Coronary artery (tissue), 2 donors: ENCODE measurements at regions not wholly inside any gene's neighbourhood (a gene's known extent, or its start where the extent isn't known, plus 50 kb on each side); places are given as distances from the start of the nearest gene placed in this dataset.

Source experiments
- DNase-seq: peaks from one replicate; pipeline ENCODE4 v3.0.0-alpha.2; 2017; ENCODE audit warnings: low spot score
- H3K27ac ChIP-seq, 2 donors: fragments of 200-600 bp; sonication (generic); one replicate each; pipeline ENCODE4 v1.5.1; 2016 to 2019
- H3K4me3 ChIP-seq: fragments of 200-600 bp; sonication (generic); 2 replicates; pipeline ENCODE4 v1.5.1; 2016; ENCODE audit warnings: mild to moderate bottlenecking, moderate library complexity
- TF ChIP-seq, protein P1 (sequence below): fragments of 200-600 bp; sonication (generic); IDR thresholded peaks from one replicate; pipeline ENCODE4 v1.5.1; 2019; ENCODE audit warnings: antibody characterized with exemption

DNA sequence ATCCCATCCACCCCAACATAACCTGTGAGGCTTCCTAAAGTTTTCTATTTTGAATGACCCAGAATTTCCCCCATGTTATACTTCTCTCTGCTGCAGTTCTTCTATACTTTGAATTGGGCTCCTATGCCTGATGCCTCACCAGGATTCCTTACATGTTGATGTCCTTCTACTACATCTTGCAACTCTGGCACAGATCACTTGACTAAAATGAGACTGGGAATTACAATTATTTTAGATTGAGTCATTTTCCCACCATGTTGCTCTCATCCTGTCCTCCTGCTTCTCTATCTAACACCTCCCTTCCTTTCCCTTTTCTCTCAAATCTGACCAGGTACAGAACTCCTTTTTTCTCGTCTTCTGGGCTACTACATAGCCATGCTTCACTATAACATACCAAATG is 314.0 kb upstream of the KCNJ16 start:
- no peak for DNase-seq
- no peak overlapping the region for H3K27ac ChIP-seq
- TF ChIP-seq, protein P1, sequence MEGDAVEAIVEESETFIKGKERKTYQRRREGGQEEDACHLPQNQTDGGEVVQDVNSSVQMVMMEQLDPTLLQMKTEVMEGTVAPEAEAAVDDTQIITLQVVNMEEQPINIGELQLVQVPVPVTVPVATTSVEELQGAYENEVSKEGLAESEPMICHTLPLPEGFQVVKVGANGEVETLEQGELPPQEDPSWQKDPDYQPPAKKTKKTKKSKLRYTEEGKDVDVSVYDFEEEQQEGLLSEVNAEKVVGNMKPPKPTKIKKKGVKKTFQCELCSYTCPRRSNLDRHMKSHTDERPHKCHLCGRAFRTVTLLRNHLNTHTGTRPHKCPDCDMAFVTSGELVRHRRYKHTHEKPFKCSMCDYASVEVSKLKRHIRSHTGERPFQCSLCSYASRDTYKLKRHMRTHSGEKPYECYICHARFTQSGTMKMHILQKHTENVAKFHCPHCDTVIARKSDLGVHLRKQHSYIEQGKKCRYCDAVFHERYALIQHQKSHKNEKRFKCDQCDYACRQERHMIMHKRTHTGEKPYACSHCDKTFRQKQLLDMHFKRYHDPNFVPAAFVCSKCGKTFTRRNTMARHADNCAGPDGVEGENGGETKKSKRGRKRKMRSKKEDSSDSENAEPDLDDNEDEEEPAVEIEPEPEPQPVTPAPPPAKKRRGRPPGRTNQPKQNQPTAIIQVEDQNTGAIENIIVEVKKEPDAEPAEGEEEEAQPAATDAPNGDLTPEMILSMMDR: no peak
- no peak overlapping the region for H3K4me3 ChIP-seq

DNA sequence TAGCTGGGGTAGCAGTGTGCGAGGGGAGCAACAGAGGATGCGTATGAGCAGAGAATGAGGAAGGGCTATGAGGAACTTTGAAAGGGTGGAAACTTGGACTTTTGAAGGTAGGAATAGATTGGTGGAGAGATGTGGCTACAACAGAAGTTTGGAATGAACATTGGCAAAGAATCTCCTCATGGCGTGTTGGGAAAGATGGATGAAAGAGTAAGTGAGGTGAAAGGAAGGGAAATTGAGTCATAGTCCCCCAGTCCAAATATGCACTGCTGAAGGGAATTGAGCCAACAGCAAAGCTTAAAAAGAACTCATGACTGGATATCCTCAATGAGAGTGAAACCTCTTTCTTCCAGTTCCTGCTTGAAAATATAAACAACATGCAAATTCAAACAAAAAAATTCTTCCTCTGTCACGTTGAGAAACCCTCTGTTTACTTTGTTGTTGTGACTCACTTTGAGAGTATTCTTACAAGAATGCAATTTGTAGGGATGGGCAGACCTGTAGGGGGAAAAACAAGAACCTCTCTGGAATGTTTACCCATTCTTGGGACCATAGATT is 313.2 kb upstream of the KCNJ16 start:
- Histone ChIP-seq H3K4me3 (no peak overlapping the region), H3K27ac (no peak overlapping the region)
- no peak for DNase-seq
- TF ChIP-seq, protein P1: no peak

DNA sequence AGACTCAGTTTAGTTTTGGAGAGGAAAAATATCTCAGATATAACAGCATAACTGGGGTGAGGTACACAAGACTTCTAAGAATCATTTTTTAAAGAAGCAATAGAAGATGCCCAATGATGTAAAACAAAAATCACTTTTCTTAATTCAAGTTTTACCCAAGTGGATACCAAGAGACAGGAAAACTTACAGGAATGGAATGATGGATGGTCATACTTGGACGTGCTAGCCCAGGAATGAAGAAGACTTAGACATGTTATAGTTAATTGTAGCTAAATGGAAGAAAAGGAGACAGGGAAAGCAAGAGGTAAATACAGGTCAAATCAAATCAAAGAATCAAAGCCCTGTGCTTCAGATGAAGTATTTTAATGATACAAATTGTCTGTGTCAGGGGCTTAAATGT is 312.7 kb upstream of the KCNJ16 start:
- DNase-seq: no peak
- TF ChIP-seq, protein P1: no peak
- Histone ChIP-seq H3K4me3 (no peak overlapping the region), H3K27ac (no peak overlapping the region)

DNA sequence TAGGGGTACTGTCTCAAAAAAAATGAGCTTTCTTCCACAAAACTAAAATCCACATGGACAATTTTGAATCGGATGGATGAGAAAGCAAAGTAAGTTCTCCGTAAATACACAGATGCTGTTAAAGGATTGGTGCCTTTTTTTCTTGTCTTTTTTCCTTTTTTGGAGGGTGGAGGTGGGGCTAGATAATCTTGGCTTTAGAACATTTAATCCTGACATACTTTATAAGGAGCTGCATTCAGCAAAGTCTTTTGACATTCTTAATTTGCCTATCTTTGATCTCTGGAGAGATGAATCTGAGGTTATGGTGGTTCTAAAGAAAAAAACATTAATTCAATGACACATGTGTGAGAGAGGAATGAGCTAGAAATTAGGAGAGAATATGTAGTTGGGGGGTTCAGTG is 312.3 kb upstream of the KCNJ16 start:
- DNase-seq: no peak
- TF ChIP-seq, protein P1: no peak
- Histone ChIP-seq H3K4me3 (no peak overlapping the region), H3K27ac (no peak overlapping the region)

DNA sequence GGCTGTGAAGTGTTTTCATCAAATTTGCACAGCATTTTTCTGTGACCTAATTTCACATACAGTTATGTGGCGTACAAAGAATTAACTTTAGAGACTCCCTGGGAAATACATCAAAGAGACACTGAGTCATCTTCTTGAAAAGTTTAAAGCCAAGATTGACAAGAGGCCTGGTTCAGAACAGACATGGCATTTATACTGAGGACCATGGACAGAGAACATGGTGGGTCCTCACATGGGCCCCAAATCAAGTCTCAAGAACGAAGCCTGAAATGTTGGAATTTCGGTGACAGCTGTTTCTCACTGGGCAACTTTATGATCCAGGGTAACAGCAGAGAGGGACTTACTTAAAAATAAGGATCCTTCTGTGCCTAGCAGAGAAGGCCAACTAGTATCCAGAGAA is 311.5 kb upstream of the KCNJ16 start:
- H3K27ac ChIP-seq: no peak overlapping the region
- TF ChIP-seq, protein P1: no peak
- DNase-seq: no peak
- no peak overlapping the region for H3K4me3 ChIP-seq

DNA sequence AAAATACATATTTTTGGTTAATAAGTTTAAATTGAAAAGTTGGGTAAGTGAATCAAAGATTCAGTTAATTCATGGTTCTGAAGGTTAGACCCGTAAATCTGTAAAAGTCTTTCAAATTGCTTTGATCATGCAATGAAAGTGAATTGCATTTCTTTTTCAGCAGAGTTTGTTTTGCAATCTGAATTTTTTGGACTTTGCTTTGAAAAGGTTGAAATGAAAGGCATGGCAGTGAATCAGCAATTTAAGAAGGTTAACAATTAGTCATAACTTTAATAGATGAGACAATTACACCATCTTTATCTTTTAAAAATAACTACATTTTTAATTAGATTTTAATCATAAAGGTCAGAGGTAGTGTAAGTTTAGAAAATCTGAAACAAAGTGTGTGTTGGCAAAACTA is 310.9 kb upstream of the KCNJ16 start:
- Histone ChIP-seq H3K4me3 (no peak overlapping the region), H3K27ac (no peak overlapping the region)
- TF ChIP-seq, protein P1: no peak
- DNase-seq: no peak

DNA sequence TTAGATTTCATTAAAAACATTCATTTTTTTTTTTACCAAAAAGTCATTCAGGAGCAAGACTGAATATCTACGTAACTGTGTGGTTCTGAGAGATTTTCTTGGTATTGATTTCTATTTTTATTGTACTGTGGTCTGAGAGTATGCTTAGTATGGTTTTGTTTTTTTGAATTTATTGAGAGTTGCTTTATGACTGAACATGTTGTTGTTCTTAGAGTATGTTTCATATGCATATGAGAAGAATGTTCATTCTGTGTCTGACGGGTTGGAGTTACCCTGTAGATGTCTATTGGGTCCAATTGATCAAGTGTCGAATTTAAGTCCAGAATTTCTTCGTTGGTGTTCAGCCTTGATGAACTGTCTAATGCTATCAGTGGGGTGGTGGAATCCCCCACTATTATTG is 306.0 kb upstream of the KCNJ16 start:
- Histone ChIP-seq H3K4me3 (no peak overlapping the region), H3K27ac (no peak overlapping the region)
- DNase-seq: no peak
- TF ChIP-seq, protein P1: no peak
